GM23338 (cell line): ENCODE measurements at regions not wholly inside any gene's neighbourhood (a gene's known extent, or its start where the extent isn't known, plus 50 kb on each side); places are given as distances from the start of the nearest gene placed in this dataset.

ENCODE experiments used
- ATAC-seq: fragments of 200-7000 bp; cut with Tn5 transposase; 3 replicates; pipeline ENCODE4 v1.9.1; 2020
- DNase-seq: peaks from one replicate; pipeline ENCODE4 v3.0.0-alpha.2; 2015; ENCODE audit warnings: low spot score
- H2AFZ ChIP-seq: fragments of 200-600 bp; sonication (generic); 2 replicates; pipeline ENCODE4 v1.8.0; 2016; ENCODE audit warnings: antibody characterized with exemption, mild to moderate bottlenecking, moderate library complexity
- H3F3A ChIP-seq: fragments of 200-600 bp; sonication (generic); replicated peaks from 2 replicates; pipeline ENCODE4 v1.8.0; 2017; ENCODE audit warnings: antibody characterized with exemption, mixed run types, low read depth
- H3K27ac ChIP-seq: fragments of 200-600 bp; sonication (generic); 2 replicates; pipeline ENCODE4 v1.6.1; 2016; ENCODE audit warnings: low read depth
- H3K27me3 ChIP-seq: fragments of 200-600 bp; sonication (generic); 2 replicates; pipeline ENCODE4 v1.8.0; 2016; ENCODE audit warnings: mild to moderate bottlenecking, mixed run types, moderate library complexity; ENCODE audit not compliant: insufficient read depth
- H3K36me3 ChIP-seq: fragments of 200-600 bp; sonication (generic); 2 replicates; pipeline ENCODE4 v1.8.0; 2016; ENCODE audit warnings: mild to moderate bottlenecking; ENCODE audit not compliant: insufficient read depth
- H3K4me1 ChIP-seq: fragments of 200-600 bp; sonication (generic); 2 replicates; pipeline ENCODE4 v1.8.0; 2016; ENCODE audit warnings: mild to moderate bottlenecking, moderate library complexity; ENCODE audit not compliant: insufficient read depth
- H3K4me2 ChIP-seq: fragments of 200-600 bp; sonication (generic); 2 replicates; pipeline ENCODE4 v1.7.1; 2017; ENCODE audit warnings: mixed run types
- H3K4me3 ChIP-seq: fragments of 200-600 bp; sonication (generic); 2 replicates; pipeline ENCODE4 v1.6.1; 2016; ENCODE audit warnings: mixed run types
- H3K79me2 ChIP-seq: fragments of 200-600 bp; sonication (generic); replicated peaks from 2 replicates; pipeline ENCODE4 v1.8.0; 2017; ENCODE audit warnings: mild to moderate bottlenecking; ENCODE audit not compliant: insufficient read depth
- H3K9me2 ChIP-seq: fragments of 200-600 bp; sonication (generic); 2 replicates; pipeline ENCODE4 v1.8.0; 2017; ENCODE audit not compliant: insufficient read depth
- H4K20me1 ChIP-seq: fragments of 200-600 bp; sonication (generic); replicated peaks from 2 replicates; pipeline ENCODE4 v1.8.0; 2017; ENCODE audit warnings: mild to moderate bottlenecking; ENCODE audit not compliant: insufficient read depth
- H3K27ac Mint-ChIP-seq: 2 replicates; pipeline ENCODE4 v1.8.0; 2020; ENCODE audit warnings: inconsistent platforms, mild to moderate bottlenecking, moderate library complexity, mixed read lengths
- H3K27me3 Mint-ChIP-seq: 3 replicates; pipeline ENCODE4 v1.8.0; 2022; ENCODE audit warnings: low read depth, mild to moderate bottlenecking, moderate library complexity, mixed read lengths, inconsistent platforms; ENCODE audit not compliant: insufficient read depth, poor library complexity
- H3K36me3 Mint-ChIP-seq: 3 replicates; pipeline ENCODE4 v1.8.0; 2021; ENCODE audit warnings: low read depth, mild to moderate bottlenecking, inconsistent platforms, moderate library complexity, mixed read lengths
- H3K4me1 Mint-ChIP-seq: 3 replicates; pipeline ENCODE4 v1.8.0; 2020; ENCODE audit warnings: mild to moderate bottlenecking, inconsistent platforms, mixed read lengths
- H3K4me3 Mint-ChIP-seq: 3 replicates; pipeline ENCODE4 v1.8.0; 2021; ENCODE audit warnings: moderate library complexity, mild to moderate bottlenecking, inconsistent platforms, mixed read lengths
- H3K9me3 Mint-ChIP-seq: 3 replicates; pipeline ENCODE4 v1.8.0; 2020; ENCODE audit warnings: moderate library complexity, mild to moderate bottlenecking, inconsistent platforms, mixed read lengths
- CREB1 ChIP-seq: fragments of 250-450 bp; sonication (Bioruptor Pico); IDR thresholded peaks from 2 replicates; pipeline ENCODE4 v1.5.0; 2020; ENCODE audit warnings: low read depth, mild to moderate bottlenecking, moderate library complexity
- EZH2 ChIP-seq: fragments of 200-600 bp; sonication (generic); IDR thresholded peaks from one replicate; pipeline ENCODE4 v1.8.0; 2017; ENCODE audit warnings: antibody characterized with exemption, mild to moderate bottlenecking, low read depth; ENCODE audit not compliant: unreplicated experiment
- EZH2phosphoT487 ChIP-seq: fragments of 200-600 bp; sonication (generic); IDR thresholded peaks from one replicate; pipeline ENCODE4 v1.8.1; 2018; ENCODE audit warnings: antibody characterized with exemption; ENCODE audit not compliant: unreplicated experiment
- JUNB ChIP-seq: IDR thresholded peaks from one replicate; pipeline ENCODE4 v1.6.1; 2016; ENCODE audit warnings: antibody characterized with exemption; ENCODE audit not compliant: unreplicated experiment
- NANOG ChIP-seq: IDR thresholded peaks from 2 replicates; pipeline ENCODE4 v1.6.1; 2016; ENCODE audit warnings: antibody characterized with exemption, borderline replicate concordance
- POLR2AphosphoS5 ChIP-seq: IDR thresholded peaks from 2 replicates; pipeline ENCODE4 v1.6.1; 2016; ENCODE audit warnings: antibody characterized with exemption, low read depth
- STAT1 ChIP-seq: IDR thresholded peaks from one replicate; pipeline ENCODE4 v1.6.1; 2016; ENCODE audit warnings: antibody characterized with exemption; ENCODE audit not compliant: unreplicated experiment
- ZNF114 ChIP-seq: fragments of 250-450 bp; sonication (Bioruptor Pico); IDR thresholded peaks from 2 replicates; pipeline ENCODE4 v1.5.0; 2020; ENCODE audit warnings: mild to moderate bottlenecking, moderate library complexity
- ZNF331 ChIP-seq: fragments of 250-450 bp; sonication (Bioruptor Pico); IDR thresholded peaks from 2 replicates; pipeline ENCODE4 v1.5.0; 2020; ENCODE audit warnings: low read depth, mild to moderate bottlenecking, moderate library complexity
- ZNF462 ChIP-seq: fragments of 250-450 bp; sonication (Bioruptor Pico); IDR thresholded peaks from 2 replicates; pipeline ENCODE4 v1.5.0; 2020; ENCODE audit warnings: mild to moderate bottlenecking, moderate library complexity
- TF ChIP-seq, protein P1 (sequence below): IDR thresholded peaks from 2 replicates; pipeline ENCODE4 v1.6.1; 2016; ENCODE audit warnings: antibody characterized with exemption

DNA sequence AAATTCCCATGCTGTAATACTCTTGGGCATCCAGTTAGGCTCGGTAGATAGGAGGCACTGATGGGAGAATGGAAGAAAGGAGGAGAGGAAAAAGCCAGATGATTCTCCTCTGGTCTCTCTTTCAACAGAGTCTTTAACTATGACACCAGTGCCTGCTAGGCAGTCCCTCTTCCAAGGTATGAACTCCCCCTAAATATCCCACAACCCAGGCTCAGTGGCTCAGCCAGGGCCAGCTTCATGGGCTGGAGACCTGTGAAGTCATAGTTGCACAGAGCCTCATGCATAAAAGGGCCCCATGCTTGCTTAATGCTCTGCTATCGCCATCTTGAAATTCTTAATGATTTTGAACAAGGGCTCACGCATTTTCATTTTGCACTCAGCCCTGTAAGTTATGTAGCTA, 869.2 kb upstream of the GCFC2 start (continued):
- TF ChIP-seq POLR2AphosphoS5 (no peak), EZH2 (no peak), CREB1 (CRISPR knock-in tag) (no peak), EZH2phosphoT487 (no peak), ZNF114 (no peak), NANOG (no peak), ZNF331 (no peak)
- TF ChIP-seq, protein P1, sequence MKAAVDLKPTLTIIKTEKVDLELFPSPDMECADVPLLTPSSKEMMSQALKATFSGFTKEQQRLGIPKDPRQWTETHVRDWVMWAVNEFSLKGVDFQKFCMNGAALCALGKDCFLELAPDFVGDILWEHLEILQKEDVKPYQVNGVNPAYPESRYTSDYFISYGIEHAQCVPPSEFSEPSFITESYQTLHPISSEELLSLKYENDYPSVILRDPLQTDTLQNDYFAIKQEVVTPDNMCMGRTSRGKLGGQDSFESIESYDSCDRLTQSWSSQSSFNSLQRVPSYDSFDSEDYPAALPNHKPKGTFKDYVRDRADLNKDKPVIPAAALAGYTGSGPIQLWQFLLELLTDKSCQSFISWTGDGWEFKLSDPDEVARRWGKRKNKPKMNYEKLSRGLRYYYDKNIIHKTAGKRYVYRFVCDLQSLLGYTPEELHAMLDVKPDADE, result no peak

DNA sequence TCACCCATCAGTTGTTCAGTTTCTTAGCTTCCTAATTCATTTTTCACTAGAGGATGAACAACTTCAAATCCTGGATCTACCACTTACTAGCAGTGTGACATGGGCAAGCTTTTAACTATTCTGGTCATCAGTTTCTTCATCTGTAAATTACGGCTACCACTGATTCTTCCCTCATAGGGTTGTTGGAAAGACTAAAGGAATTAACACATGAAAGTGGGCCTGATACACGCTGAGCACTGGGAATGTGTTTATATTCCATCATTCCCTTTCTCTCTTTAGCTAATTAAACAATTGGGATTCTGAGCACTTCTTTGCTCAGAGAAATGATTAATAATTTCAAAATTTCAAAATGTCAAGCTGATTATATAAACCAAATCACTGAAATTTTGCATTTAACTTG, 862.3 kb upstream of the GCFC2 start:
- H3K27me3 ChIP-seq, result no peaks in the 10 kb centered on the region
- peak; percentile 51 for DNase-seq
- peak; percentile 82 for ATAC-seq
- H3F3A ChIP-seq, result no peaks in the 10 kb centered on the region
- Mint-ChIP-seq H3K27ac (peak overlapping the region; percentile 54), H3K27me3 (peaks cover 3% of the 10 kb centered on the region), H3K36me3 (peaks cover 6% of the 10 kb centered on the region), H3K4me1 (peaks cover 37% of the 10 kb centered on the region), H3K9me3 (peaks cover under 1% of the 10 kb centered on the region; the same call in 2 of the 3 replicates), H3K4me3 (no peak overlapping the region)
- H4K20me1 ChIP-seq, result no peaks in the 10 kb centered on the region
- H3K9me2 ChIP-seq, result no peaks in the 10 kb centered on the region
- H3K4me3 ChIP-seq, result no peak overlapping the region
- H3K36me3 ChIP-seq, result no peaks in the 10 kb centered on the region
- no peak overlapping the region for H2AFZ ChIP-seq
- TF ChIP-seq, protein P1, result no peak
- TF ChIP-seq POLR2AphosphoS5, result no peak
- TF ChIP-seq NANOG, result peak; percentile 51; the same call in 1 of the 2 replicates
- peak overlapping the region; percentile 24 for H3K4me2 ChIP-seq
- H3K27ac ChIP-seq, result peak overlapping the region; percentile 90
- H3K79me2 ChIP-seq, result no peaks in the 10 kb centered on the region
- H3K4me1 ChIP-seq, result peaks cover 38% of the 10 kb centered on the region

DNA sequence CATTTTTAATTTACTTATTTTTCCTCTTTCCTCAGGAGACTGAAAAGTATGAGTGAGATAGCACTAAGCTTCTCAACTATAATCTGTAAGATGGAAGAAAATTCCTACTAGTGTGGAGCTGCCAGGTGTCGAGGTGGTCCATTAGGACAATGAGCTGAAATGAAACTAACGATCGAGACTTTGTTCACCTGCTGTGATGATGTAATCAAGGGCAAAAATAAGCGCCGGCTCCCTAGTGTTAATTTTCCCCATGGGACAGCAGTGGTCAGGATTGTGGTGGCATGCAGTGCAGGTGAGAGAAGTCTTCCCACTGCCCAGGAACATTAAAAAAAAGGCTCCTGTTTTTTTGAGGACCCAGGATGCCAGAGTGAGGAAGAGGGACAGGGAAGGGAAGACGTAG, 859.1 kb upstream of the GCFC2 start:
- H3F3A ChIP-seq, result no peaks in the 10 kb centered on the region
- H3K4me1 ChIP-seq, result peaks cover 38% of the 10 kb centered on the region
- peaks cover 12% of the 10 kb centered on the region for H3K9me3 Mint-ChIP-seq
- H3K4me3 ChIP-seq, result no peak overlapping the region
- peaks cover 37% of the 10 kb centered on the region for H3K4me1 Mint-ChIP-seq
- no peaks in the 10 kb centered on the region; the same call in 1 of the 2 replicates for H3K36me3 ChIP-seq
- no peak overlapping the region for H3K4me3 Mint-ChIP-seq
- no peaks in the 10 kb centered on the region for H3K27me3 ChIP-seq
- no peaks in the 10 kb centered on the region for H3K9me2 ChIP-seq
- DNase-seq (no peak), ATAC-seq (no peak)
- H2AFZ ChIP-seq, result no peak overlapping the region
- peaks cover 20% of the 10 kb centered on the region for H3K36me3 Mint-ChIP-seq
- H3K79me2 ChIP-seq, result no peaks in the 10 kb centered on the region
- H4K20me1 ChIP-seq, result no peaks in the 10 kb centered on the region
- no peak overlapping the region for H3K4me2 ChIP-seq
- no peak overlapping the region for H3K27ac ChIP-seq
- H3K27me3 Mint-ChIP-seq, result peaks cover 2% of the 10 kb centered on the region
- H3K27ac Mint-ChIP-seq, result peak overlapping the region; percentile 18; the same call in 1 of the 2 replicates
- TF ChIP-seq EZH2, result no peak
- no peak for TF ChIP-seq POLR2AphosphoS5
- no peak for TF ChIP-seq JUNB
- TF ChIP-seq NANOG, result no peak
- TF ChIP-seq EZH2phosphoT487, result no peak
- TF ChIP-seq STAT1, result no peak
- no peak for TF ChIP-seq ZNF331
- no peak for TF ChIP-seq ZNF462 (CRISPR knock-in tag)
